HCT116 (cell line): ENCODE measurements at regions not wholly inside any gene's neighbourhood (a gene's known extent, or its start where the extent isn't known, plus 50 kb on each side); places are given as distances from the start of the nearest gene placed in this dataset.

ENCODE experiments used
- ATAC-seq: fragments of 200-7000 bp; cut with Tn5 transposase; 2 replicates; pipeline ENCODE4 v1.9.1; 2020; ENCODE audit warnings: mild to moderate bottlenecking, moderate library complexity
- BruUV-seq: library from RNA; stranded (reverse); fragments of 400-500 nt; replicated peaks from 2 replicates; lab custom pipeline; 2021; lab: Mats Ljungman, UMichigan
- CTCF ChIA-PET: fragments of 300-600 bp; sonication (Branson Sonifier 250); formaldehyde crosslinking; loops from one replicate; lab custom pipeline; 2021; ENCODE audit warnings: antibody characterized with exemption; lab: Charles Lee
- POLR2A ChIA-PET: fragments of 300-600, 350-600 bp; sonication (Branson Sonifier 250); formaldehyde crosslinking; loops from one replicate; lab custom pipeline; 2021; ENCODE audit warnings: antibody characterized with exemption; lab: Charles Lee
- RAD21 ChIA-PET, 2 experiments: fragments of 300-600 bp; sonication (Branson Sonifier 250); formaldehyde crosslinking; loops; one replicate each; lab custom pipeline; 2023; ENCODE audit warnings: low total read pairs in 2 of 2; ENCODE audit not compliant: uncharacterized antibody in 2 of 2, unreplicated experiment in 2 of 2, low non-redundant PET in 1 of 2; lab: Charles Lee
- DNase-seq: peaks from one replicate; pipeline ENCODE4 v3.0.0-alpha.2; 2010; ENCODE audit warnings: low read depth, low spot score
- H2AFZ ChIP-seq: fragments of 200-600 bp; shearing (Covaris generic), sonication (generic); 2 replicates; pipeline ENCODE4 v1.6.1; 2017; ENCODE audit warnings: low read depth, mixed run types, mixed read lengths, antibody characterized with exemption, low read length; ENCODE audit not compliant: poor library complexity, severe bottlenecking
- H3K27ac ChIP-seq: 2 replicates; pipeline ENCODE4 v1.5.1; 2012; ENCODE audit warnings: low read depth, low read length
- H3K27me3 ChIP-seq: fragments of 200-600 bp; sonication (generic); 2 replicates; pipeline ENCODE4 v1.6.1; 2016; ENCODE audit warnings: mixed run types, low read length, mixed read lengths; ENCODE audit not compliant: insufficient read depth
- H3K36me3 ChIP-seq, 2 experiments: fragments of 200-500 bp in 1 of 2; fragments of 200-600 bp in 1 of 2; sonication (Bioruptor generic) in 1 of 2; sonication (generic) in 1 of 2; 2 replicates each; pipeline versions ENCODE4 v1.5.1 to v1.6.1; 2014 to 2016; ENCODE audit warnings: low read length in 2 of 2, inconsistent platforms in 1 of 2, mixed read lengths in 1 of 2, mixed run types in 1 of 2; ENCODE audit not compliant: insufficient read depth in 2 of 2, control insufficient read depth in 1 of 2
- H3K4me1 ChIP-seq, 2 experiments: fragments of 200-600 bp in 1 of 2; sonication (generic) in 1 of 2; 2 replicates each; pipeline versions ENCODE4 v1.5.1 to v1.6.1; 2012 to 2017; ENCODE audit warnings: low read length in 2 of 2, inconsistent platforms in 1 of 2, mild to moderate bottlenecking in 1 of 2, mixed read lengths in 1 of 2, mixed run types in 1 of 2, moderate library complexity in 1 of 2; ENCODE audit not compliant: insufficient read depth in 2 of 2, control insufficient read depth in 1 of 2
- H3K4me2 ChIP-seq: fragments of 200-600 bp; sonication (generic); 2 replicates; pipeline ENCODE4 v1.6.1; 2017; ENCODE audit warnings: mixed run types, low read length, mixed read lengths
- H3K4me3 ChIP-seq, 2 experiments: fragments of 200-600 bp in 1 of 2; sonication (generic) in 1 of 2; replicated peaks in 1 of 2; 2 replicates each; pipeline ENCODE4 v1.5.1; 2011 to 2016; ENCODE audit warnings: low read length in 2 of 2, control low read depth in 1 of 2, low read depth in 1 of 2, mild to moderate bottlenecking in 1 of 2, mixed read lengths in 1 of 2, mixed run types in 1 of 2
- H3K79me2 ChIP-seq: fragments of 200-600 bp; sonication (generic); 2 replicates; pipeline ENCODE4 v1.6.1; 2017; ENCODE audit warnings: mild to moderate bottlenecking, mixed run types, low read length, moderate library complexity, mixed read lengths; ENCODE audit not compliant: insufficient read depth
- H3K9ac ChIP-seq: fragments of 200-600 bp; sonication (generic); 2 replicates; pipeline ENCODE4 v1.6.1; 2016; ENCODE audit warnings: low read length, mixed read lengths
- H3K9me2 ChIP-seq: fragments of 200-600 bp; sonication (generic), shearing (Covaris generic); 2 replicates; pipeline ENCODE4 v1.6.1; 2017; ENCODE audit warnings: mixed run types, mild to moderate bottlenecking, moderate library complexity; ENCODE audit not compliant: insufficient read depth
- H3K9me3 ChIP-seq, 2 experiments: fragments of 200-500 bp in 1 of 2; fragments of 200-600 bp in 1 of 2; sonication (Bioruptor generic) in 1 of 2; sonication (generic) in 1 of 2; 2 replicates each; pipeline ENCODE4 v1.6.1; 2014 to 2017; ENCODE audit warnings: low read length in 2 of 2, mixed read lengths in 2 of 2, inconsistent platforms in 1 of 2, low read depth in 1 of 2, mild to moderate bottlenecking in 1 of 2, mixed run types in 1 of 2, moderate library complexity in 1 of 2; ENCODE audit not compliant: control insufficient read depth in 1 of 2, insufficient read depth in 1 of 2
- H4K20me1 ChIP-seq: fragments of 200-600 bp; sonication (generic), shearing (Covaris generic); 2 replicates; pipeline ENCODE4 v1.6.1; 2017; ENCODE audit warnings: mixed run types, mild to moderate bottlenecking, moderate library complexity; ENCODE audit not compliant: insufficient read depth
- CBX3 ChIP-seq: IDR thresholded peaks from 2 replicates; pipeline ENCODE4 v1.6.1; 2012; ENCODE audit warnings: low read depth
- CEBPB ChIP-seq: IDR thresholded peaks from 2 replicates; pipeline ENCODE4 v1.6.1; 2012; ENCODE audit warnings: low read depth
- EGR1 ChIP-seq: IDR thresholded peaks from 2 replicates; pipeline ENCODE4 v1.6.1; 2012; ENCODE audit warnings: low read depth
- ELF1 ChIP-seq: IDR thresholded peaks from 2 replicates; pipeline ENCODE4 v1.6.1; 2012; ENCODE audit warnings: low read depth, borderline replicate concordance
- EZH2phosphoT487 ChIP-seq: fragments of 200-600 bp; IDR thresholded peaks from 2 replicates; pipeline ENCODE4 v1.6.1; 2018; ENCODE audit warnings: antibody characterized with exemption, borderline replicate concordance
- FOSL1 ChIP-seq: IDR thresholded peaks from 2 replicates; pipeline ENCODE4 v1.6.1; 2012; ENCODE audit warnings: low read depth
- JUND ChIP-seq: IDR thresholded peaks from 2 replicates; pipeline ENCODE4 v1.6.1; 2012
- POLR2AphosphoS5 ChIP-seq: IDR thresholded peaks from 2 replicates; pipeline ENCODE4 v1.6.1; 2011; ENCODE audit warnings: mild to moderate bottlenecking, low read depth, low read length, moderate library complexity
- RAD21 ChIP-seq: IDR thresholded peaks from 2 replicates; pipeline ENCODE4 v1.6.1; 2012; ENCODE audit warnings: low read depth, mild to moderate bottlenecking
- SIN3A ChIP-seq: IDR thresholded peaks from 2 replicates; pipeline ENCODE4 v1.6.1; 2012; ENCODE audit warnings: low read depth
- SP1 ChIP-seq: IDR thresholded peaks from 2 replicates; pipeline ENCODE4 v1.6.1; 2012; ENCODE audit warnings: low read depth
- SRF ChIP-seq: IDR thresholded peaks from 2 replicates; pipeline ENCODE4 v1.6.1; 2012; ENCODE audit warnings: low read depth
- TCF7L2 ChIP-seq: IDR thresholded peaks from 2 replicates; pipeline ENCODE4 v1.7.0; 2011; ENCODE audit warnings: borderline replicate concordance, inconsistent platforms; ENCODE audit not compliant: insufficient read depth, insufficient read length; ENCODE audit errors: extremely low read depth
- ZFX ChIP-seq: fragments of 450-650 bp; IDR thresholded peaks from 2 replicates; pipeline ENCODE4 v1.6.1; 2017
- ZNF274 ChIP-seq: fragments of 200-500 bp; sonication (Bioruptor generic); IDR thresholded peaks from 2 replicates; pipeline ENCODE4 v1.6.1; 2014; ENCODE audit warnings: mild to moderate bottlenecking, low read depth, low read length, inconsistent platforms
- intact Hi-C: fragments of 100-400 bp; cut with micrococcal nuclease; formaldehyde crosslinking; loops from 2 replicates; pipeline ENCODE4 v1.10.0; 2022
- TF ChIP-seq, protein P1 (sequence below): IDR thresholded peaks from 2 replicates; pipeline ENCODE4 v1.6.1; 2011; ENCODE audit warnings: mild to moderate bottlenecking, low read length, moderate library complexity; ENCODE audit not compliant: insufficient replicate concordance; ENCODE audit errors: extremely low read depth
- TF ChIP-seq, protein P2 (sequence below): IDR thresholded peaks from 2 replicates; pipeline ENCODE4 v1.6.1; 2012

DNA sequence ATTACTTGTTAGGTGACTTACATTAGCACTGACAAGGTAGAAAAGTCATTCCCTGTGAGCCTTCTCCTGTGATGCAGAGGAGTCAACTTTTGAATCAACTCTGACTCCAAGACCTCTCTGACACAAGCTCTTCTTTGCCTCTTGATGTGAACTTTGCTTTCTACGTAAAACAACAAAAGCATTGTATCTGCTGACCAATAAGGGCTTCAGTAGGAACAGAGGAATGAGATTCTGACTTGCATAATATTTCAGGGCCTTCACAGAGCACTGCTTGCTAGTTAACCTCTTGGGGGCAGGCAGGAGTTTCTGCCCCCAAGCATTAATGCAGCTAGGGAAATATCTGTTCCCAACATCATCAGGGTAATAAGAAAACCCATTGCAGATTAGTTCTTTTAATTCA is 791.5 kb downstream of the BCL11A start (continued):
- TF ChIP-seq, protein P1, sequence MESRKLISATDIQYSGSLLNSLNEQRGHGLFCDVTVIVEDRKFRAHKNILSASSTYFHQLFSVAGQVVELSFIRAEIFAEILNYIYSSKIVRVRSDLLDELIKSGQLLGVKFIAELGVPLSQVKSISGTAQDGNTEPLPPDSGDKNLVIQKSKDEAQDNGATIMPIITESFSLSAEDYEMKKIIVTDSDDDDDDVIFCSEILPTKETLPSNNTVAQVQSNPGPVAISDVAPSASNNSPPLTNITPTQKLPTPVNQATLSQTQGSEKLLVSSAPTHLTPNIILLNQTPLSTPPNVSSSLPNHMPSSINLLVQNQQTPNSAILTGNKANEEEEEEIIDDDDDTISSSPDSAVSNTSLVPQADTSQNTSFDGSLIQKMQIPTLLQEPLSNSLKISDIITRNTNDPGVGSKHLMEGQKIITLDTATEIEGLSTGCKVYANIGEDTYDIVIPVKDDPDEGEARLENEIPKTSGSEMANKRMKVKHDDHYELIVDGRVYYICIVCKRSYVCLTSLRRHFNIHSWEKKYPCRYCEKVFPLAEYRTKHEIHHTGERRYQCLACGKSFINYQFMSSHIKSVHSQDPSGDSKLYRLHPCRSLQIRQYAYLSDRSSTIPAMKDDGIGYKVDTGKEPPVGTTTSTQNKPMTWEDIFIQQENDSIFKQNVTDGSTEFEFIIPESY, result no peak
- TF ChIP-seq CEBPB (no peak), EGR1 (no peak), SRF (no peak), ELF1 (no peak), POLR2AphosphoS5 (no peak), RAD21 (no peak), TCF7L2 (no peak), ZFX (no peak), EZH2phosphoT487 (no peak), SIN3A (no peak), FOSL1 (no peak), ZNF274 (no peak), SP1 (no peak)

DNA sequence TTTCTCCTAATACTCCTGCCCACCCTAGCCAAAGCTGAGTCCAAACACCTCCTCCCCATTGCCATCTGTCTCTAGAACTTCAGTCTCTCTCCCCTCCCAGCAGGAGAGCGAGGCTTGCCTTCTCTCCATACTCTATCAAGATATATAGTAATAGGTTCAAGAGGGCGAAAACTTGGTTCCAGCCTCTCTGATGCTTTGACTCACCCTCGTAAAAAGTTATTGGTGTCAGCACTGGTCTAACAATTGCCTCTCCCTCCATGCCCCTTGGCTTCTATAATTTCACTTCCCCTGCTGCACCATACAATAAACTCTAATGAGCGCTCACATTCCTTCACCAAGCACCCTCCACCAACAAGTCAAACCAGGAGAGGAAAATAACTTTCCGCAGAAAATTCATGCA is 797.3 kb downstream of the BCL11A start:
- no TSS peak for BruUV-seq
- H3K4me1 ChIP-seq, result no peaks in the 10 kb centered on the region
- H3K9ac ChIP-seq, result no peak overlapping the region
- no peak overlapping the region for H3K4me3 ChIP-seq
- ATAC-seq (no peak), DNase-seq (no peak)
- H4K20me1 ChIP-seq, result no peaks in the 10 kb centered on the region
- CTCF ChIA-PET, result no interaction called here
- no peaks in the 10 kb centered on the region for H3K36me3 ChIP-seq
- no peak overlapping the region for H3K27ac ChIP-seq
- intact Hi-C loops, result no loop called here
- RAD21 ChIA-PET, result no interaction called here
- H3K9me2 ChIP-seq, result no peaks in the 10 kb centered on the region
- TF ChIP-seq CBX3, result no peak
- TF ChIP-seq CEBPB, result no peak
- no peak for TF ChIP-seq RAD21
- TF ChIP-seq SP1, result no peak
- TF ChIP-seq, protein P2, sequence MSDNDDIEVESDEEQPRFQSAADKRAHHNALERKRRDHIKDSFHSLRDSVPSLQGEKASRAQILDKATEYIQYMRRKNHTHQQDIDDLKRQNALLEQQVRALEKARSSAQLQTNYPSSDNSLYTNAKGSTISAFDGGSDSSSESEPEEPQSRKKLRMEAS, result no peak
- no peak for TF ChIP-seq JUND
- TF ChIP-seq, all 23 proteins: peak for 0
- POLR2A ChIA-PET, result no interaction called here
- Histone ChIP-seq H2AFZ (no peak overlapping the region), H3K4me2 (no peak overlapping the region), H3K79me2 (no peaks in the 10 kb centered on the region), H3K9me3 (no peaks in the 10 kb centered on the region), H3K27me3 (no peaks in the 10 kb centered on the region)
